ENCODE measurements at regions not wholly inside any gene's neighbourhood (a gene's known extent, or its start where the extent isn't known, plus 50 kb on each side); places are given as distances from the start of the nearest gene placed in this dataset.

DNA sequence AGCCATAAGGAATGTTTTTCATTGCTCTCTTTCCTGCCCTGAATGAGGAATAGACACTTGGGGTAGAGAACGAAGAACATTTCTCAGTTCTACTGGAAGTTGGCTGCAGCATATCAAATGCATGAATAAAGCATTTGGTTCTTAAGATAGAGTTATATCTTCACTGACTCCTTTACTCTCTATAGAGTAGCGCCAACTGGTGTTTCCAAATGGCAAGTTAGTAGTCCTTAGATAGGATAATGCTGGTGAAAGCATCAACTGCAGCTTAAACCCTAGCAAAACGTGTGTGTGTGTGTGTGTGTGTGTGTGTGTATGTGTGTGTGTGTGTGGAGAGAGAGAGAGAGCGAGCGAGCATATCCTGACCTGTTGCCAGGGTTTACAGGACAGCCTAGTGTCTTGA is 62.2 kb upstream of the FRMPD4 start:
- TF ChIP-seq POLR2A (IDR thresholded peaks at IDR 0.05), result no peak
- TF ChIP-seq, protein P1, sequence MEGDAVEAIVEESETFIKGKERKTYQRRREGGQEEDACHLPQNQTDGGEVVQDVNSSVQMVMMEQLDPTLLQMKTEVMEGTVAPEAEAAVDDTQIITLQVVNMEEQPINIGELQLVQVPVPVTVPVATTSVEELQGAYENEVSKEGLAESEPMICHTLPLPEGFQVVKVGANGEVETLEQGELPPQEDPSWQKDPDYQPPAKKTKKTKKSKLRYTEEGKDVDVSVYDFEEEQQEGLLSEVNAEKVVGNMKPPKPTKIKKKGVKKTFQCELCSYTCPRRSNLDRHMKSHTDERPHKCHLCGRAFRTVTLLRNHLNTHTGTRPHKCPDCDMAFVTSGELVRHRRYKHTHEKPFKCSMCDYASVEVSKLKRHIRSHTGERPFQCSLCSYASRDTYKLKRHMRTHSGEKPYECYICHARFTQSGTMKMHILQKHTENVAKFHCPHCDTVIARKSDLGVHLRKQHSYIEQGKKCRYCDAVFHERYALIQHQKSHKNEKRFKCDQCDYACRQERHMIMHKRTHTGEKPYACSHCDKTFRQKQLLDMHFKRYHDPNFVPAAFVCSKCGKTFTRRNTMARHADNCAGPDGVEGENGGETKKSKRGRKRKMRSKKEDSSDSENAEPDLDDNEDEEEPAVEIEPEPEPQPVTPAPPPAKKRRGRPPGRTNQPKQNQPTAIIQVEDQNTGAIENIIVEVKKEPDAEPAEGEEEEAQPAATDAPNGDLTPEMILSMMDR (IDR thresholded peaks at IDR 0.05), result no peak

Measured in upper lobe of left lung (tissue), 4 donors.